ENCODE measurements at regions not wholly inside any gene's neighbourhood (a gene's known extent, or its start where the extent isn't known, plus 50 kb on each side); places are given as distances from the start of the nearest gene placed in this dataset.

GRCh38 chr5:121175986-121176385 is 675.7 kb upstream of the FTMT start:
- no peak for TF ChIP-seq CTCF (conservative IDR thresholded peaks at IDR 0.05; ENCODE audit: low read depth, low read length)
- H3K4me3 ChIP-seq (ENCODE audit: low read depth, low read length): no peak overlapping the region
- no peak for DNase-seq (ENCODE audit: low read depth)

GRCh38 chr5:121182788-121183490 is 668.7 kb upstream of the FTMT start:
- TF ChIP-seq CTCF (conservative IDR thresholded peaks at IDR 0.05; ENCODE audit: low read depth, low read length): no peak
- H3K4me3 ChIP-seq (ENCODE audit: low read depth, low read length): no peak overlapping the region
- DNase-seq (ENCODE audit: low read depth): no peak

GRCh38 chr5:121188849-121189248 is 662.8 kb upstream of the FTMT start:
- no peak overlapping the region for H3K4me3 ChIP-seq (ENCODE audit: low read depth, low read length)
- DNase-seq (ENCODE audit: low read depth): no peak
- TF ChIP-seq CTCF (conservative IDR thresholded peaks at IDR 0.05; ENCODE audit: low read depth, low read length): no peak

- no peak for TF ChIP-seq CTCF (conservative IDR thresholded peaks at IDR 0.05; ENCODE audit: low read depth, low read length)
- H3K4me3 ChIP-seq (ENCODE audit: low read depth, low read length): no peak overlapping the region
- no peak for DNase-seq (ENCODE audit: low read depth)
These were observed 662.1 kb upstream of the FTMT start for GRCh38 chr5:121189342-121190305.

GRCh38 chr5:121199216-121199999 is 652.3 kb upstream of the FTMT start:
- no peak for DNase-seq (ENCODE audit: low read depth)
- H3K4me3 ChIP-seq (ENCODE audit: low read depth, low read length): no peak overlapping the region
- TF ChIP-seq CTCF (conservative IDR thresholded peaks at IDR 0.05; ENCODE audit: low read depth, low read length): no peak

GRCh38 chr5:121218086-121218485 is 633.6 kb upstream of the FTMT start:
- TF ChIP-seq CTCF (conservative IDR thresholded peaks at IDR 0.05; ENCODE audit: low read depth, low read length): no peak
- DNase-seq (ENCODE audit: low read depth): no peak
- H3K4me3 ChIP-seq (ENCODE audit: low read depth, low read length): no peak overlapping the region
